HEK293 (cell line): ENCODE measurements at regions not wholly inside any gene's neighbourhood (a gene's known extent, or its start where the extent isn't known, plus 50 kb on each side); places are given as distances from the start of the nearest gene placed in this dataset.

Experiments used
- TCF7L2 ChIP-seq: IDR thresholded peaks from 2 replicates; pipeline ENCODE4 v1.6.1; 2011; ENCODE audit warnings: low read depth, mild to moderate bottlenecking, inconsistent platforms, low read length, moderate library complexity, borderline replicate concordance
- ZNF223 ChIP-seq: fragments of 450-650 bp; formaldehyde crosslinking; IDR thresholded peaks from 2 replicates; pipeline ENCODE4 v1.5.1; 2016; ENCODE audit warnings: missing biosample characterization, missing genetic modification characterization
- ZNF555 ChIP-seq: fragments of 450-650 bp; formaldehyde crosslinking; conservative IDR thresholded peaks from 2 replicates; pipeline ENCODE4 v1.5.1; 2017; ENCODE audit warnings: missing biosample characterization, mild to moderate bottlenecking, missing genetic modification characterization, inconsistent platforms
- ZNF660 ChIP-seq: fragments of 450-650 bp; IDR thresholded peaks from 2 replicates; pipeline ENCODE4 v1.5.1; 2018; ENCODE audit warnings: missing biosample characterization, mild to moderate bottlenecking, missing genetic modification characterization
- TF ChIP-seq, protein P1 (sequence below): fragments of 450-650 bp; formaldehyde crosslinking; IDR thresholded peaks from 2 replicates; pipeline ENCODE4 v1.5.1; 2016; ENCODE audit warnings: missing biosample characterization, missing genetic modification characterization
- TF ChIP-seq, protein P2 (sequence below): fragments of 450-650 bp; formaldehyde crosslinking; IDR thresholded peaks from 2 replicates; pipeline ENCODE4 v1.5.1; 2016; ENCODE audit warnings: missing biosample characterization, missing genetic modification characterization
- TF ChIP-seq, protein P3 (sequence below): fragments of 450-650 bp; formaldehyde crosslinking; IDR thresholded peaks from 2 replicates; pipeline ENCODE4 v1.5.1; 2016; ENCODE audit warnings: missing biosample characterization, missing genetic modification characterization

DNA sequence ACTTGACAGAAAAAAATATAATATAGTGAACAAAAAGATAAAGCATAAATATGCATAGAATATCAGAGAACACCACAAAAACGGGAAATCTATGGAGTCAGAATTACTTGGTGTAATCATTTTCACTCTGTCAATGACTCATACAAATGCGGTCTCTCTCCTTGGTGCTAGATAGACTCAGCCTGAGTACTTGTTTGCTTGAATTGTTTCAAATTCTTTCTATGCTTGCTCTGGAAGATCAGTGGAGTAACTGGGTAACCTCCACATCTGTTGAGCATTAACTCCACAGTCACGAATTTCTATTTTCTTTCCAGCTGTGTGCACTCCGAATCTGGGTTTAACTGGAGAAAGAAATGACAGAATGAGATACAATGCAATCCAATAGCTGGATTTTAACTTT, 760.4 kb downstream of the ZPLD1 start:
- TF ChIP-seq TCF7L2 (no peak), ZNF555 (tag by site-specific recombination) (no peak), ZNF660 (no peak), ZNF223 (no peak)
- TF ChIP-seq, protein P1, sequence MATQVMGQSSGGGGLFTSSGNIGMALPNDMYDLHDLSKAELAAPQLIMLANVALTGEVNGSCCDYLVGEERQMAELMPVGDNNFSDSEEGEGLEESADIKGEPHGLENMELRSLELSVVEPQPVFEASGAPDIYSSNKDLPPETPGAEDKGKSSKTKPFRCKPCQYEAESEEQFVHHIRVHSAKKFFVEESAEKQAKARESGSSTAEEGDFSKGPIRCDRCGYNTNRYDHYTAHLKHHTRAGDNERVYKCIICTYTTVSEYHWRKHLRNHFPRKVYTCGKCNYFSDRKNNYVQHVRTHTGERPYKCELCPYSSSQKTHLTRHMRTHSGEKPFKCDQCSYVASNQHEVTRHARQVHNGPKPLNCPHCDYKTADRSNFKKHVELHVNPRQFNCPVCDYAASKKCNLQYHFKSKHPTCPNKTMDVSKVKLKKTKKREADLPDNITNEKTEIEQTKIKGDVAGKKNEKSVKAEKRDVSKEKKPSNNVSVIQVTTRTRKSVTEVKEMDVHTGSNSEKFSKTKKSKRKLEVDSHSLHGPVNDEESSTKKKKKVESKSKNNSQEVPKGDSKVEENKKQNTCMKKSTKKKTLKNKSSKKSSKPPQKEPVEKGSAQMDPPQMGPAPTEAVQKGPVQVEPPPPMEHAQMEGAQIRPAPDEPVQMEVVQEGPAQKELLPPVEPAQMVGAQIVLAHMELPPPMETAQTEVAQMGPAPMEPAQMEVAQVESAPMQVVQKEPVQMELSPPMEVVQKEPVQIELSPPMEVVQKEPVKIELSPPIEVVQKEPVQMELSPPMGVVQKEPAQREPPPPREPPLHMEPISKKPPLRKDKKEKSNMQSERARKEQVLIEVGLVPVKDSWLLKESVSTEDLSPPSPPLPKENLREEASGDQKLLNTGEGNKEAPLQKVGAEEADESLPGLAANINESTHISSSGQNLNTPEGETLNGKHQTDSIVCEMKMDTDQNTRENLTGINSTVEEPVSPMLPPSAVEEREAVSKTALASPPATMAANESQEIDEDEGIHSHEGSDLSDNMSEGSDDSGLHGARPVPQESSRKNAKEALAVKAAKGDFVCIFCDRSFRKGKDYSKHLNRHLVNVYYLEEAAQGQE (tag by site-specific recombination), result no peak
- TF ChIP-seq, protein P2, sequence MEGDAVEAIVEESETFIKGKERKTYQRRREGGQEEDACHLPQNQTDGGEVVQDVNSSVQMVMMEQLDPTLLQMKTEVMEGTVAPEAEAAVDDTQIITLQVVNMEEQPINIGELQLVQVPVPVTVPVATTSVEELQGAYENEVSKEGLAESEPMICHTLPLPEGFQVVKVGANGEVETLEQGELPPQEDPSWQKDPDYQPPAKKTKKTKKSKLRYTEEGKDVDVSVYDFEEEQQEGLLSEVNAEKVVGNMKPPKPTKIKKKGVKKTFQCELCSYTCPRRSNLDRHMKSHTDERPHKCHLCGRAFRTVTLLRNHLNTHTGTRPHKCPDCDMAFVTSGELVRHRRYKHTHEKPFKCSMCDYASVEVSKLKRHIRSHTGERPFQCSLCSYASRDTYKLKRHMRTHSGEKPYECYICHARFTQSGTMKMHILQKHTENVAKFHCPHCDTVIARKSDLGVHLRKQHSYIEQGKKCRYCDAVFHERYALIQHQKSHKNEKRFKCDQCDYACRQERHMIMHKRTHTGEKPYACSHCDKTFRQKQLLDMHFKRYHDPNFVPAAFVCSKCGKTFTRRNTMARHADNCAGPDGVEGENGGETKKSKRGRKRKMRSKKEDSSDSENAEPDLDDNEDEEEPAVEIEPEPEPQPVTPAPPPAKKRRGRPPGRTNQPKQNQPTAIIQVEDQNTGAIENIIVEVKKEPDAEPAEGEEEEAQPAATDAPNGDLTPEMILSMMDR (tag by site-specific recombination), result no peak
- TF ChIP-seq, protein P3, sequence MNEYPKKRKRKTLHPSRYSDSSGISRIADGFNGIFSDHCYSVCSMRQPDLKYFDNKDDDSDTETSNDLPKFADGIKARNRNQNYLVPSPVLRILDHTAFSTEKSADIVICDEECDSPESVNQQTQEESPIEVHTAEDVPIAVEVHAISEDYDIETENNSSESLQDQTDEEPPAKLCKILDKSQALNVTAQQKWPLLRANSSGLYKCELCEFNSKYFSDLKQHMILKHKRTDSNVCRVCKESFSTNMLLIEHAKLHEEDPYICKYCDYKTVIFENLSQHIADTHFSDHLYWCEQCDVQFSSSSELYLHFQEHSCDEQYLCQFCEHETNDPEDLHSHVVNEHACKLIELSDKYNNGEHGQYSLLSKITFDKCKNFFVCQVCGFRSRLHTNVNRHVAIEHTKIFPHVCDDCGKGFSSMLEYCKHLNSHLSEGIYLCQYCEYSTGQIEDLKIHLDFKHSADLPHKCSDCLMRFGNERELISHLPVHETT (tag by site-specific recombination), result no peak
